ENCODE measurements at regions not wholly inside any gene's neighbourhood (a gene's known extent, or its start where the extent isn't known, plus 50 kb on each side); places are given as distances from the start of the nearest gene placed in this dataset.

GRCh38 chr2:196322973-196323810 lies 151.8 kb upstream of the STK17B start:
- Histone ChIP-seq H3K4me2 (no peak overlapping the region), H3K4me1 (ENCODE audit: insufficient read depth) (peaks cover 11% of the 10 kb centered on the region), H2AFZ (no peak overlapping the region), H3F3A (replicated peaks; ENCODE audit: low read depth) (no peaks in the 10 kb centered on the region), H3K36me3 (ENCODE audit: insufficient read depth) (no peaks in the 10 kb centered on the region), H3K4me3 (no peak overlapping the region), H3K27me3 (ENCODE audit: insufficient read depth) (no peaks in the 10 kb centered on the region), H4K20me1 (replicated peaks; ENCODE audit: insufficient read depth) (no peaks in the 10 kb centered on the region), H3K79me2 (replicated peaks; ENCODE audit: insufficient read depth) (no peaks in the 10 kb centered on the region), H3K27ac (ENCODE audit: low read depth) (no peak overlapping the region), H3K9me2 (ENCODE audit: insufficient read depth) (no peaks in the 10 kb centered on the region)
- ATAC-seq (no peak), DNase-seq (ENCODE audit: low spot score) (no peak)
- Mint-ChIP-seq H3K4me1 (peaks cover 8% of the 10 kb centered on the region), H3K27ac (peak overlapping the region; percentile 50; the same call in 1 of the 2 replicates), H3K27me3 (ENCODE audit: insufficient read depth, low read depth, poor library complexity) (peaks cover 3% of the 10 kb centered on the region), H3K36me3 (ENCODE audit: low read depth) (no peaks in the 10 kb centered on the region), H3K4me3 (no peak overlapping the region), H3K9me3 (no peaks in the 10 kb centered on the region)
- TF ChIP-seq NANOG (IDR thresholded peaks at IDR 0.05; ENCODE audit: borderline replicate concordance) = no peak
- TF ChIP-seq CREB1 (CRISPR knock-in tag; IDR thresholded peaks at IDR 0.05; ENCODE audit: low read depth) = no peak
- no peak for TF ChIP-seq ZNF462 (CRISPR knock-in tag; IDR thresholded peaks at IDR 0.05)
- TF ChIP-seq STAT1 (IDR thresholded peaks at IDR 0.05; ENCODE audit: unreplicated experiment) = no peak
- TF ChIP-seq CTCF (conservative IDR thresholded peaks at IDR 0.05; ENCODE audit: low read depth in 2 of 2) = no peak
- no peak for TF ChIP-seq JUNB (IDR thresholded peaks at IDR 0.05; ENCODE audit: unreplicated experiment)
- no peak for TF ChIP-seq EZH2phosphoT487 (IDR thresholded peaks at IDR 0.05; ENCODE audit: unreplicated experiment)
- no peak for TF ChIP-seq EZH2 (IDR thresholded peaks at IDR 0.05; ENCODE audit: low read depth, unreplicated experiment)
- TF ChIP-seq POLR2AphosphoS5 (IDR thresholded peaks at IDR 0.05; ENCODE audit: low read depth) = no peak
- TF ChIP-seq ZNF114 (CRISPR knock-in tag; IDR thresholded peaks at IDR 0.05) = no peak
- TF ChIP-seq ETS1 (IDR thresholded peaks at IDR 0.05) = no peak
- TF ChIP-seq REST (IDR thresholded peaks at IDR 0.05; ENCODE audit: unreplicated experiment) = no peak
- no peak for TF ChIP-seq ZNF331 (CRISPR knock-in tag; IDR thresholded peaks at IDR 0.05; ENCODE audit: low read depth)

All from GM23338 (cell line).